Ishikawa (cell line): ENCODE measurements at regions not wholly inside any gene's neighbourhood (a gene's known extent, or its start where the extent isn't known, plus 50 kb on each side); places are given as distances from the start of the nearest gene placed in this dataset.

Experiments
- CEBPB ChIP-seq: IDR thresholded peaks from 2 replicates; pipeline ENCODE4 v1.6.1; 2012
- EP300 ChIP-seq: IDR thresholded peaks from 2 replicates; pipeline ENCODE4 v1.6.1; 2012; ENCODE audit warnings: borderline replicate concordance
- ZBTB7A ChIP-seq: IDR thresholded peaks from 2 replicates; pipeline ENCODE4 v1.6.1; 2012; ENCODE audit warnings: low read depth
- TF ChIP-seq, protein P1 (sequence below): IDR thresholded peaks from 2 replicates; pipeline ENCODE4 v1.6.1; 2012
- TF ChIP-seq, protein P2 (sequence below): IDR thresholded peaks from 2 replicates; pipeline ENCODE4 v1.6.1; 2012; ENCODE audit warnings: low read depth, mild to moderate bottlenecking

DNA sequence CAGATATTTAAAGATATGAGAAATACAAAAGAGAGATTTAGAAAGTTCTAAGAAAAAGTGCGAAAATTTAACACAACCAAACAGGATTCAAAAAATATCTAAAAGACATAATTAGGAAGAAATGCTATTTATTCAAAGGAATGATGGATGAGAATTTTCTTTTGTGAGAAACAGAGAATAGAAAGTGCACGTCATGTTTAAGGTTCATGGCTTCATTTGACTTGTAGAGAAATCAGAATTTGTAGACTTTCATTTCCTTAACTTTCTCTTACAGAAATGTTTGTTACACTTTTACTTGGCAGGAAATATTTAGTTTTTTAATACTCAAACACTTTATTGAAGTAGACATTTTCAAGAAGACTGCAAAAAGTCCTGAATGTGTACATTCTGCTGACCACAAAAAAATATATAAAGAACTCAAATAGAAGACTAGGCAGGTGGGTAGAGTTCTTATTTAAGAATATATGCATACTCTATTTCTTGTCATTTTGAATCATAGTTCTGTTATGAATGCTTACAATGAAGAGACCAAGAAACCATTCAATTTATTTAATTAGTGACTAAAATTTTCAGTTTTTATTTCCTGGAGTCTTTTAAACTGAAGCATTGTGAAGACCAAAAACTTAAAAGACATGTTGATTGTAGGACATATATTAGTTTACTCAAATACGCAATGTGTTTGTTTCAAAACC, 710.5 kb upstream of the HS3ST5 start:
- no peak for TF ChIP-seq CEBPB
- TF ChIP-seq, protein P1, sequence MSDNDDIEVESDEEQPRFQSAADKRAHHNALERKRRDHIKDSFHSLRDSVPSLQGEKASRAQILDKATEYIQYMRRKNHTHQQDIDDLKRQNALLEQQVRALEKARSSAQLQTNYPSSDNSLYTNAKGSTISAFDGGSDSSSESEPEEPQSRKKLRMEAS, result no peak
- no peak for TF ChIP-seq ZBTB7A
- no peak for TF ChIP-seq EP300
- TF ChIP-seq, protein P2, sequence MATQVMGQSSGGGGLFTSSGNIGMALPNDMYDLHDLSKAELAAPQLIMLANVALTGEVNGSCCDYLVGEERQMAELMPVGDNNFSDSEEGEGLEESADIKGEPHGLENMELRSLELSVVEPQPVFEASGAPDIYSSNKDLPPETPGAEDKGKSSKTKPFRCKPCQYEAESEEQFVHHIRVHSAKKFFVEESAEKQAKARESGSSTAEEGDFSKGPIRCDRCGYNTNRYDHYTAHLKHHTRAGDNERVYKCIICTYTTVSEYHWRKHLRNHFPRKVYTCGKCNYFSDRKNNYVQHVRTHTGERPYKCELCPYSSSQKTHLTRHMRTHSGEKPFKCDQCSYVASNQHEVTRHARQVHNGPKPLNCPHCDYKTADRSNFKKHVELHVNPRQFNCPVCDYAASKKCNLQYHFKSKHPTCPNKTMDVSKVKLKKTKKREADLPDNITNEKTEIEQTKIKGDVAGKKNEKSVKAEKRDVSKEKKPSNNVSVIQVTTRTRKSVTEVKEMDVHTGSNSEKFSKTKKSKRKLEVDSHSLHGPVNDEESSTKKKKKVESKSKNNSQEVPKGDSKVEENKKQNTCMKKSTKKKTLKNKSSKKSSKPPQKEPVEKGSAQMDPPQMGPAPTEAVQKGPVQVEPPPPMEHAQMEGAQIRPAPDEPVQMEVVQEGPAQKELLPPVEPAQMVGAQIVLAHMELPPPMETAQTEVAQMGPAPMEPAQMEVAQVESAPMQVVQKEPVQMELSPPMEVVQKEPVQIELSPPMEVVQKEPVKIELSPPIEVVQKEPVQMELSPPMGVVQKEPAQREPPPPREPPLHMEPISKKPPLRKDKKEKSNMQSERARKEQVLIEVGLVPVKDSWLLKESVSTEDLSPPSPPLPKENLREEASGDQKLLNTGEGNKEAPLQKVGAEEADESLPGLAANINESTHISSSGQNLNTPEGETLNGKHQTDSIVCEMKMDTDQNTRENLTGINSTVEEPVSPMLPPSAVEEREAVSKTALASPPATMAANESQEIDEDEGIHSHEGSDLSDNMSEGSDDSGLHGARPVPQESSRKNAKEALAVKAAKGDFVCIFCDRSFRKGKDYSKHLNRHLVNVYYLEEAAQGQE, result no peak
